NCI-H82 treated with DMSO at 0.1 percent for 48 hours (cell line): ENCODE measurements at regions not wholly inside any gene's neighbourhood (a gene's known extent, or its start where the extent isn't known, plus 50 kb on each side); places are given as distances from the start of the nearest gene placed in this dataset.
"Not testable (repeated sequence)": the region's sequence is repeated elsewhere in the genome, so short reads cannot be mapped to it uniquely, and the experiment has no call there.

Experiments
- DNase-seq: peaks from one replicate; lab custom pipeline; 2025; ENCODE audit not compliant: unreplicated experiment; lab: John Stamatoyannopoulos, UW

GRCh38 chr4:126755506-126755905, 877.3 kb upstream of the INTU start:
- DNase-seq: no peak

- no peak for DNase-seq
Observed at GRCh38 chr4:126756050-126756829, 876.5 kb upstream of the INTU start.

- no peak for DNase-seq
Observed at GRCh38 chr4:126757219-126757618, 875.5 kb upstream of the INTU start.

- no peak for DNase-seq
Observed at GRCh38 chr4:126758493-126758892, 874.3 kb upstream of the INTU start.

GRCh38 chr4:126761947-126762662, 870.7 kb upstream of the INTU start:
- no peak for DNase-seq

GRCh38 chr4:126762663-126763247, 870.0 kb upstream of the INTU start:
- DNase-seq: no peak

- no peak for DNase-seq
Observed at GRCh38 chr4:126766241-126766640, 866.5 kb upstream of the INTU start.

GRCh38 chr4:126768338-126768737, 864.4 kb upstream of the INTU start:
- no peak for DNase-seq

GRCh38 chr4:126770811-126771553, 861.8 kb upstream of the INTU start:
- not testable (repeated sequence) for DNase-seq

- DNase-seq: not testable (repeated sequence)
Observed at GRCh38 chr4:126771618-126772017, 861.1 kb upstream of the INTU start.

GRCh38 chr4:126772662-126773061, 860.1 kb upstream of the INTU start:
- no peak for DNase-seq

- no peak for DNase-seq
Observed at GRCh38 chr4:126775485-126776106, 857.2 kb upstream of the INTU start.

GRCh38 chr4:126776361-126776760, 856.4 kb upstream of the INTU start:
- no peak for DNase-seq

GRCh38 chr4:126777649-126778048, 855.1 kb upstream of the INTU start:
- DNase-seq: no peak

- no peak for DNase-seq
Observed at GRCh38 chr4:126778348-126778747, 854.4 kb upstream of the INTU start.

GRCh38 chr4:126779001-126779400, 853.8 kb upstream of the INTU start:
- DNase-seq: no peak

GRCh38 chr4:126779436-126780166, 853.2 kb upstream of the INTU start:
- no peak for DNase-seq

- DNase-seq: no peak
Observed at GRCh38 chr4:126783191-126783590, 849.6 kb upstream of the INTU start.

- no peak for DNase-seq
Observed at GRCh38 chr4:126784966-126785580, 847.7 kb upstream of the INTU start.

- DNase-seq: no peak
Observed at GRCh38 chr4:126790633-126791032, 842.1 kb upstream of the INTU start.
